Parathyroid adenoma (tissue), 2 donors: ENCODE measurements at regions not wholly inside any gene's neighbourhood (a gene's known extent, or its start where the extent isn't known, plus 50 kb on each side); places are given as distances from the start of the nearest gene placed in this dataset.

Experiments
- H2AFZ ChIP-seq: fragments of 300-600 bp; sonication (generic); one replicate; pipeline ENCODE4 v1.7.0; 2017; ENCODE audit warnings: antibody characterized with exemption, mild to moderate bottlenecking
- H3K27ac ChIP-seq: fragments of 300-600 bp; sonication (generic); one replicate; pipeline ENCODE4 v1.7.0; 2017
- H3K27me3 ChIP-seq: fragments of 300-600 bp; sonication (generic); one replicate; pipeline ENCODE4 v1.7.0; 2017; ENCODE audit warnings: low read length; ENCODE audit not compliant: control insufficient read depth, insufficient read depth
- H3K36me3 ChIP-seq: fragments of 300-600 bp; sonication (generic); one replicate; pipeline ENCODE4 v1.7.0; 2017; ENCODE audit warnings: low read length; ENCODE audit not compliant: control insufficient read depth, insufficient read depth
- H3K4me1 ChIP-seq: fragments of 300-600 bp; sonication (generic); one replicate; pipeline ENCODE4 v1.7.0; 2017; ENCODE audit warnings: control low read depth
- H3K4me2 ChIP-seq: fragments of 300-600 bp; sonication (generic); one replicate; pipeline ENCODE4 v1.7.0; 2017; ENCODE audit warnings: low read length
- H3K4me3 ChIP-seq: fragments of 300-600 bp; sonication (generic); one replicate; pipeline ENCODE4 v1.7.0; 2017; ENCODE audit warnings: low read depth, low read length
- H3K79me2 ChIP-seq: fragments of 300-600 bp; sonication (generic); one replicate; pipeline ENCODE4 v1.7.0; 2017; ENCODE audit warnings: control low read depth
- H3K9ac ChIP-seq: fragments of 300-600 bp; sonication (generic); one replicate; pipeline ENCODE4 v1.7.0; 2017; ENCODE audit warnings: mild to moderate bottlenecking
- H3K9me3 ChIP-seq: fragments of 300-600 bp; sonication (generic); one replicate; pipeline ENCODE4 v1.7.0; 2017; ENCODE audit warnings: low read length; ENCODE audit not compliant: control insufficient read depth
- CTCF ChIP-seq: fragments of 300-600 bp; sonication (generic); IDR thresholded peaks from one replicate; pipeline ENCODE4 v1.7.0; 2017; ENCODE audit warnings: antibody characterized with exemption, mild to moderate bottlenecking
- donor health status: primary hyperparathyroidism.

DNA sequence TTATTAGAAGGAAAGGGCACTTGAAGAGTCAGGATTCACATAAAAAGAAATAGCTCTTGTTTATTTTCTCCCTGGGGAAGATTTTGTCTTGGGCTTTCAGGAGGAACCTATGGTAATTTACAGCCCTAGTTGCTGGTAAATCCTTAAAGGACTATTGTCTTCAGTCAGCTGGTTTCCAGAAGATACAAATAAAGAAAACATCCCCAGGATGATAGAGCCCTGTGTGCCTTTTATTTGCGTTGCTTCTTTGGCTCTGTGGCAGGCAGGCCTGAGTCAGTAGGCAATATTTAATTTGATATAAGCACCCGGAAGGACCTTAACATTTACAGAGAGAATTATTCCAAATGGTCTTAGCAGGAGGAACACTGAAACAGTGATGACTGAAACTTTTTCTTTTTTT is 131.0 kb upstream of the SLC34A2 start:
- Histone ChIP-seq H3K4me2 (no peak overlapping the region), H3K4me1 (no peaks in the 10 kb centered on the region), H2AFZ (no peak overlapping the region), H3K36me3 (no peaks in the 10 kb centered on the region), H3K27ac (no peak overlapping the region), H3K27me3 (no peaks in the 10 kb centered on the region), H3K9me3 (no peaks in the 10 kb centered on the region), H3K4me3 (no peak overlapping the region), H3K79me2 (no peaks in the 10 kb centered on the region), H3K9ac (no peak overlapping the region)
- no peak for TF ChIP-seq CTCF

- Histone ChIP-seq H3K4me2 (no peak overlapping the region), H3K27me3 (no peaks in the 10 kb centered on the region), H3K9ac (no peak overlapping the region), H3K36me3 (no peaks in the 10 kb centered on the region), H3K4me1 (no peaks in the 10 kb centered on the region), H3K4me3 (no peak overlapping the region), H2AFZ (no peak overlapping the region), H3K9me3 (no peaks in the 10 kb centered on the region), H3K79me2 (no peaks in the 10 kb centered on the region), H3K27ac (no peak overlapping the region)
- no peak for TF ChIP-seq CTCF
These were observed 129.8 kb upstream of the SLC34A2 start for GRCh38 chr4:25525896-25526295.

GRCh38 chr4:25527034-25527433 is 128.6 kb upstream of the SLC34A2 start:
- Histone ChIP-seq H3K9ac (no peak overlapping the region), H3K36me3 (no peaks in the 10 kb centered on the region), H3K9me3 (no peaks in the 10 kb centered on the region), H3K79me2 (no peaks in the 10 kb centered on the region), H3K27me3 (no peaks in the 10 kb centered on the region), H3K27ac (no peak overlapping the region), H3K4me2 (no peak overlapping the region), H2AFZ (no peak overlapping the region), H3K4me1 (no peaks in the 10 kb centered on the region), H3K4me3 (no peak overlapping the region)
- TF ChIP-seq CTCF = no peak

GRCh38 chr4:25528391-25528790 is 127.3 kb upstream of the SLC34A2 start:
- H2AFZ ChIP-seq = no peak overlapping the region
- H3K27me3 ChIP-seq = no peaks in the 10 kb centered on the region
- H3K79me2 ChIP-seq = no peaks in the 10 kb centered on the region
- no peaks in the 10 kb centered on the region for H3K36me3 ChIP-seq
- no peak overlapping the region for H3K4me2 ChIP-seq
- H3K27ac ChIP-seq = no peak overlapping the region
- H3K4me3 ChIP-seq = no peak overlapping the region
- no peaks in the 10 kb centered on the region for H3K9me3 ChIP-seq
- H3K9ac ChIP-seq = no peak overlapping the region
- H3K4me1 ChIP-seq = no peaks in the 10 kb centered on the region
- no peak for TF ChIP-seq CTCF

DNA sequence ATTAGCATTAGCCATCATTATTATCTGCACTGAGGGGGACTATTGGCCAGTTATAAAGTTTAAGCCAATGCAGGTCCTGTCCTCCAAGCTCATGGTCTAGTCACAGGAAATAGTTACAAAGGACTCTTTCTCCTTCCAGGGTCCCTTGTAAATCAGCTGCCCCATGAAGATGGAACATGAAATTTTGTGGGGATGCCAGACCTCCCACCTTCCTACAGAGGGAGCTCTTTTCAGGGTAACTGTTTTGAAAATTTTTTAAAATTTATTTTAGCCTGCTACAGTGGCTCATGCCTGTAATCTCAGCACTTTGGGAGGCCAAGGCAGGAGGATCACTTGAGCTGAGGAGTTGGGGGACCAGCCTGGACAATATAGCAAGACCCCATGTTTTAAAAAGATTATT is 124.4 kb upstream of the SLC34A2 start:
- Histone ChIP-seq H3K27me3 (no peaks in the 10 kb centered on the region), H2AFZ (no peak overlapping the region), H3K36me3 (no peaks in the 10 kb centered on the region), H3K4me2 (no peak overlapping the region), H3K9me3 (no peaks in the 10 kb centered on the region), H3K79me2 (no peaks in the 10 kb centered on the region), H3K4me1 (no peaks in the 10 kb centered on the region), H3K9ac (no peak overlapping the region), H3K4me3 (no peak overlapping the region), H3K27ac (no peak overlapping the region)
- TF ChIP-seq CTCF = no peak
